ENCODE measurements at regions not wholly inside any gene's neighbourhood (a gene's known extent, or its start where the extent isn't known, plus 50 kb on each side); places are given as distances from the start of the nearest gene placed in this dataset.

DNA sequence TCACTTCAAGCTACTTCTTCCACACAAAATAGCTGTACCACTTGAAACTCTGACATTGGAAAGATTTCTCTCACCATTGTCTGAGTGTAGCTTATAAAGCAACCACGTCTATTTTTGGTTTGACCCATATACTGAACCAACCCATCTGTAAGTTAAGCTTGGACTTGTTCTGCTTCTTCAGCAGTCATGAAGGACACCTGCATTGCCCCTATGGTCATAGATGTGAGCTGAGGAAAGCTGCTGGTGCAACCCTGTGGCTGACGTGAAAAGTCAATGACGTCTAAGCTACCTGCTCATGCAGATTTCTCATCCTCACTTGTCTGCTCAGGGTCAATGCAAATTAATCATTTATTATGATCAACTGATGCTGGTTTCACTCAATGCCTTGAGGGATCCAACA is 417.4 kb downstream of the CETN3 start:
- Histone ChIP-seq H3K9ac (ENCODE audit: insufficient read length, low read depth) (no peak overlapping the region), H3K27me3 (ENCODE audit: insufficient read depth, insufficient read length) (no peaks in the 10 kb centered on the region), H3K4me3 (ENCODE audit: insufficient read length, low read depth) (no peak overlapping the region), H3K4me1 (ENCODE audit: insufficient read depth, insufficient read length) (no peaks in the 10 kb centered on the region), H3K36me3 (ENCODE audit: insufficient read depth, insufficient read length, low read length) (no peaks in the 10 kb centered on the region), H3K9me3 (ENCODE audit: insufficient read depth, low read length) (no peaks in the 10 kb centered on the region)
- DNase-seq (ENCODE audit: low read depth, low spot score) = no peak
- no peak for TF ChIP-seq YY1 (IDR thresholded peaks at IDR 0.05; ENCODE audit: insufficient read depth, insufficient read length)
- no peak for TF ChIP-seq SUZ12 (IDR thresholded peaks at IDR 0.05; ENCODE audit: extremely low read depth, insufficient read depth, insufficient read length)
- no peak for TF ChIP-seq ZNF274 (IDR thresholded peaks at IDR 0.05; ENCODE audit: low read depth, low read length)

DNA sequence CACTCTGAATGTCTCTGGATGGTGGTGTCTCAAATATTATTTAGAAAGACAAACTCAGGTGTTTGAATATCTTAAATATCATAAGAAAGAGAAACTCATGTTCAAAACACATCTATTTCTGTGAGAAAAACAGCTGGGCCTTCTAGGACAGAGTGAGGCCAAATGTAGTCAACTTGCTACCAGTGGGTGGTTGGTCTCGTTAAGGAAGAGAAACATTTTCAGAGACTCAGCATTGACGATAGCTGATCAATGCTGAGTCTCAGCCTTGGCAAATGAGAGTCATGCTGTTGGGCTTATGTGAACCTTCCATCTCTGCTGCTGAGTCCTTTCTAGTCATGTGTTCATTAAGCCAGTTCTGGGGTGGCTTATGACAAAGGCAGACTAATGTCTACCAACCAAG is 418.0 kb downstream of the CETN3 start:
- TF ChIP-seq ZNF274 (IDR thresholded peaks at IDR 0.05; ENCODE audit: low read depth, low read length) (no peak), SUZ12 (IDR thresholded peaks at IDR 0.05; ENCODE audit: extremely low read depth, insufficient read depth, insufficient read length) (no peak), YY1 (IDR thresholded peaks at IDR 0.05; ENCODE audit: insufficient read depth, insufficient read length) (no peak)
- DNase-seq (ENCODE audit: low read depth, low spot score) = no peak

DNA sequence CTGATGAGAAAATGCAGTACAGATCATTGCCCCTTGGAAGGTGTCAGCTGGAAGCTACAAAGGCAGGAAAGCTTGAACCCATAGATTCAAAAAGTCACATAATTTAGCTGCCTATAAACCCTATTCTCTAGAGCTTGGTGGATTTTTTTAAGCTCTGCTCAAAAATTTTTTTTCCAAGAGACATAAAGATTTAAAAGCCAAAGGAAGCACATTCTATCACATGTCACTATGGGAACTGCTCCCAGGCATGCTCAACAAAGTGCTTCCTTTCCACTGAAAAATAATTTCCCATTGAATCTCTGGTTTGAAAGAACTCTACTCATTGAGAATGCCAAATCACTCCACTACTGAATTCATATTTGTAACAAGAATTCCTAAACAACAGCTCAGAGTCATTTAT is 419.8 kb downstream of the CETN3 start:
- no peak overlapping the region for H3K9ac ChIP-seq (ENCODE audit: insufficient read length, low read depth)
- no peak for DNase-seq (ENCODE audit: low read depth, low spot score)
- no peaks in the 10 kb centered on the region for H3K36me3 ChIP-seq (ENCODE audit: insufficient read depth, insufficient read length, low read length)
- no peaks in the 10 kb centered on the region for H3K9me3 ChIP-seq (ENCODE audit: insufficient read depth, low read length)
- TF ChIP-seq ZNF274 (IDR thresholded peaks at IDR 0.05; ENCODE audit: low read depth, low read length) (no peak), YY1 (IDR thresholded peaks at IDR 0.05; ENCODE audit: insufficient read depth, insufficient read length) (no peak), SUZ12 (IDR thresholded peaks at IDR 0.05; ENCODE audit: extremely low read depth, insufficient read depth, insufficient read length) (no peak)
- H3K4me3 ChIP-seq (ENCODE audit: insufficient read length, low read depth) = no peak overlapping the region
- no peaks in the 10 kb centered on the region for H3K4me1 ChIP-seq (ENCODE audit: insufficient read depth, insufficient read length)
- H3K27me3 ChIP-seq (ENCODE audit: insufficient read depth, insufficient read length) = no peaks in the 10 kb centered on the region

More for the DNA sequence above, 418.0 kb downstream of the CETN3 start:
- H3K9ac ChIP-seq (ENCODE audit: insufficient read length, low read depth) = no peak overlapping the region
- no peaks in the 10 kb centered on the region for H3K27me3 ChIP-seq (ENCODE audit: insufficient read depth, insufficient read length)
- no peak overlapping the region for H3K4me3 ChIP-seq (ENCODE audit: insufficient read length, low read depth)
- no peaks in the 10 kb centered on the region for H3K36me3 ChIP-seq (ENCODE audit: insufficient read depth, insufficient read length, low read length)
- no peaks in the 10 kb centered on the region for H3K4me1 ChIP-seq (ENCODE audit: insufficient read depth, insufficient read length)
- no peaks in the 10 kb centered on the region for H3K9me3 ChIP-seq (ENCODE audit: insufficient read depth, low read length)

DNA sequence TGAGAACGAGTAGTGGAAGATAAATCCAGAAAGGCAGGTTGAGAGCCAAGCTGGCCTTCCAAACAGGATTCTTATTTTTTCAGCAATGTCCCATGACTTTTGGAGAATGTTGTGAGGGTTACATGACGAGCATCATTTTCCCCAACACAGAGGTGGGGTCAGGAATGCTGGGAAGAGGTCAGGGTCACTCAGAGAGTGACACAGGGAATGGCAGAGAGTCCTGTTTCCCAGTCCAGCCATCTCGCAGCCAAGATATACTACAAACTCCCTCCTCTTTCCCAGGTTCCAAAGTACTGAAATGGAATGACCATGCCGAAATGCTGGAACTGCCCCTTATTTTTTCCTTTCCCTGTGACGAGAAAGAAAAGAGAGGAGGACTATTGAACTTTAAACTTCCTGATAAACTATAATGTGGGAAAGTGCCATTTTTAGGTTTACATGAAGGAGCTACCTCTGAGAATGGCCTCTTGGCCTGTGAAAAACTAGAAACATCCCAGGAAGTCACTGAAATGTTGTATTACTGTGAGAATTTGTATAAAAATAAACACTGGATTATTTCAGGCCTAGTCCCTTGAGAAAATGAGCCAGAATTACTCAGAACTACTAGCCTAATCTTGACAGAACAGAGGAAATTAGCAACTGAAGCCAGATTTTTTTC is 420.4 kb downstream of the CETN3 start:
- H3K4me1 ChIP-seq (ENCODE audit: insufficient read depth, insufficient read length) = no peaks in the 10 kb centered on the region
- TF ChIP-seq YY1 (IDR thresholded peaks at IDR 0.05; ENCODE audit: insufficient read depth, insufficient read length) (no peak), SUZ12 (IDR thresholded peaks at IDR 0.05; ENCODE audit: extremely low read depth, insufficient read depth, insufficient read length) (no peak), ZNF274 (IDR thresholded peaks at IDR 0.05; ENCODE audit: low read depth, low read length) (no peak)
- no peaks in the 10 kb centered on the region for H3K27me3 ChIP-seq (ENCODE audit: insufficient read depth, insufficient read length)
- no peaks in the 10 kb centered on the region for H3K36me3 ChIP-seq (ENCODE audit: insufficient read depth, insufficient read length, low read length)
- no peak for DNase-seq (ENCODE audit: low read depth, low spot score)
- no peak overlapping the region for H3K4me3 ChIP-seq (ENCODE audit: insufficient read length, low read depth)
- no peak overlapping the region for H3K9ac ChIP-seq (ENCODE audit: insufficient read length, low read depth)
- no peaks in the 10 kb centered on the region for H3K9me3 ChIP-seq (ENCODE audit: insufficient read depth, low read length)

DNA sequence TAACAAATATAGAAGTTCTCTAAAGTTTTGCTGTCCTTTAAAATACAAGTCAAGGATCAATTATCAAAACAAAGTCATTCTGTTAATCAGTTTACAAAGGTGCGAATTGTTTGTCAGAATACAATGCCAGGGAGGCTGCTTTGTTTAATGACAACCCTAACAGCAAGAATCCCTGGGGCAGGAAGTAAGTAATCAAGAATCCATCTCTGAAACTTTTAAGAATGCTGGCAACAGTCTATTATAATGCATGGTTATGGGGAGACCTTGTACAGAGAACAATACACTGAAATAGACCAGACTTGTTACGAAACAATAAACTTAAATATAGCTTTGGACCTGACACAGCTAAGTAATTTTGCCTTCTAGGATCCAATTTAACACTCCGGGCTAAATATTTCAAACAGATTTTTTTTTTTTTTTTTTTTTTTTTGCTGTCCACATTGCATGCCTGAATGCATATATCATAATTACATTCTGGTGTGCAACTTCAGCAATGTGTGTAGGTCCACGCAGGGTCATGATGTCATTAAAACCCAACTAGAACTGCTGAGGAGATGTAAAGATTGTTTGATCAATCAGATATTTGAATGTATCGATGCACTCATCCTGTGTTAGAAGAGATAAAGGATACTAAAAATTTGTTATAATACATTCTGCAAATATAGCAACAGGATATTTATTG is 421.3 kb downstream of the CETN3 start:
- no peaks in the 10 kb centered on the region for H3K4me1 ChIP-seq (ENCODE audit: insufficient read depth, insufficient read length)
- no peaks in the 10 kb centered on the region for H3K36me3 ChIP-seq (ENCODE audit: insufficient read depth, insufficient read length, low read length)
- H3K9ac ChIP-seq (ENCODE audit: insufficient read length, low read depth) = no peak overlapping the region
- no peak for DNase-seq (ENCODE audit: low read depth, low spot score)
- no peak overlapping the region for H3K4me3 ChIP-seq (ENCODE audit: insufficient read length, low read depth)
- H3K27me3 ChIP-seq (ENCODE audit: insufficient read depth, insufficient read length) = no peaks in the 10 kb centered on the region
- H3K9me3 ChIP-seq (ENCODE audit: insufficient read depth, low read length) = no peaks in the 10 kb centered on the region
- TF ChIP-seq ZNF274 (IDR thresholded peaks at IDR 0.05; ENCODE audit: low read depth, low read length) (no peak), YY1 (IDR thresholded peaks at IDR 0.05; ENCODE audit: insufficient read depth, insufficient read length) (no peak), SUZ12 (IDR thresholded peaks at IDR 0.05; ENCODE audit: extremely low read depth, insufficient read depth, insufficient read length) (no peak)

GRCh38 chr5:89983216-89983615 is 426.3 kb downstream of the CETN3 start:
- Histone ChIP-seq H3K4me3 (ENCODE audit: insufficient read length, low read depth) (no peak overlapping the region), H3K4me1 (ENCODE audit: insufficient read depth, insufficient read length) (no peaks in the 10 kb centered on the region), H3K27me3 (ENCODE audit: insufficient read depth, insufficient read length) (no peaks in the 10 kb centered on the region), H3K36me3 (ENCODE audit: insufficient read depth, insufficient read length, low read length) (no peaks in the 10 kb centered on the region), H3K9me3 (ENCODE audit: insufficient read depth, low read length) (no peaks in the 10 kb centered on the region), H3K9ac (ENCODE audit: insufficient read length, low read depth) (no peak overlapping the region)
- no peak for DNase-seq (ENCODE audit: low read depth, low spot score)
- TF ChIP-seq SUZ12 (IDR thresholded peaks at IDR 0.05; ENCODE audit: extremely low read depth, insufficient read depth, insufficient read length) (no peak), YY1 (IDR thresholded peaks at IDR 0.05; ENCODE audit: insufficient read depth, insufficient read length) (no peak)

GRCh38 chr5:89981878-89982773 is 427.4 kb downstream of the CETN3 start:
- no peaks in the 10 kb centered on the region for H3K36me3 ChIP-seq (ENCODE audit: insufficient read depth, insufficient read length, low read length)
- no peak overlapping the region for H3K9ac ChIP-seq (ENCODE audit: insufficient read length, low read depth)
- no peak for TF ChIP-seq YY1 (IDR thresholded peaks at IDR 0.05; ENCODE audit: insufficient read depth, insufficient read length)
- no peak for TF ChIP-seq ZNF274 (IDR thresholded peaks at IDR 0.05; ENCODE audit: low read depth, low read length)
- no peak for TF ChIP-seq SUZ12 (IDR thresholded peaks at IDR 0.05; ENCODE audit: extremely low read depth, insufficient read depth, insufficient read length)
- H3K27me3 ChIP-seq (ENCODE audit: insufficient read depth, insufficient read length) = no peaks in the 10 kb centered on the region
- no peaks in the 10 kb centered on the region for H3K4me1 ChIP-seq (ENCODE audit: insufficient read depth, insufficient read length)
- H3K4me3 ChIP-seq (ENCODE audit: insufficient read length, low read depth) = no peak overlapping the region
- no peak for DNase-seq (ENCODE audit: low read depth, low spot score)
- no peaks in the 10 kb centered on the region for H3K9me3 ChIP-seq (ENCODE audit: insufficient read depth, low read length)

All from NT2/D1 (cell line).